Body of pancreas (tissue), 4 donors: ENCODE measurements at regions not wholly inside any gene's neighbourhood (a gene's known extent, or its start where the extent isn't known, plus 50 kb on each side); places are given as distances from the start of the nearest gene placed in this dataset.

Experiments used
- CTCF ChIP-seq, 7 experiments: fragments of 450-650 bp in 4 of 7; fragments of 200-600 bp in 3 of 7; sonication (generic) in 3 of 7; IDR thresholded peaks; one replicate each; pipeline ENCODE4 v1.5.1; 2016 to 2019; ENCODE audit warnings: antibody characterized with exemption in 7 of 7
- POLR2A ChIP-seq, 3 donors: fragments of 450-650 bp; IDR thresholded peaks; one replicate each; pipeline ENCODE4 v1.6.1; 2016; ENCODE audit warnings: antibody characterized with exemption in 3 of 3, mild to moderate bottlenecking in 2 of 3

DNA sequence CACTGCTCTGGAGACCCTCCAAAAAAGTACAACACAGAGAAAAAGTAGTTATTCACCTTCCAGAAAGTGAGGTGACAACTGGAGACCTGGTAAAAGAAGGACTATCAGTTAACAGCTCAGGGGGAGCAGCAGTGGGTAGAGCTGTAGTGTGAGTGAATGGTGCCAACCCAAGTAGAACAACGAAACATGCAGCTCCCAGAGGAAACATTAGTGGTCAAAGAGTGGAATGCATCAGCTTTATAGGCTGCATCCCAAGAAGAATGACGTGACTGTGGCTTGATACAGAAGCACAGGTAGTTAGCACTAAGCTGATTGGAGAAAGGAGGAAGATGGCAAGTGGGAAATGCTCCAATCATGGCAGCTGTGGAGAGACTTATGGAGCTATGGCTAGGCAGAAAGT lies 275.7 kb upstream of the CAMK1G start:
- TF ChIP-seq POLR2A (IDR thresholded peaks at IDR 0.05) (no peak), CTCF (IDR thresholded peaks at IDR 0.05) (no peak)
